CD4-positive, alpha-beta T cell (primary cell): ENCODE measurements at regions not wholly inside any gene's neighbourhood (a gene's known extent, or its start where the extent isn't known, plus 50 kb on each side); places are given as distances from the start of the nearest gene placed in this dataset.

Experiments used
- ATAC-seq: fragments of 200-7000 bp; cut with Tn5 transposase; one replicate; pipeline ENCODE4 v1.10.0; 2022; ENCODE audit warnings: mild to moderate bottlenecking; ENCODE audit not compliant: poor library complexity
- CTCF ChIA-PET: fragments of 350-600 bp; sonication (Branson Sonifier 250); formaldehyde crosslinking; loops from one replicate; lab custom pipeline; 2021; ENCODE audit warnings: antibody characterized with exemption, inconsistent platforms; lab: Charles Lee
- POLR2A ChIA-PET: fragments of 350-600 bp; sonication (Branson Sonifier 250); formaldehyde crosslinking; loops from one replicate; lab custom pipeline; 2021; ENCODE audit warnings: antibody characterized with exemption, inconsistent platforms; lab: Charles Lee
- DNase-seq, 14 experiments: peaks; one replicate each; pipeline ENCODE4 v3.0.0-alpha.2; 2013 to 2020; ENCODE audit warnings: mixed read lengths in 2 of 14
- H3K27ac ChIP-seq, 2 donors: one replicate each; pipeline versions ENCODE4 v1.5.1 to v1.7.0; 2013; ENCODE audit warnings: low read length in 2 of 2, low read depth in 1 of 2, mild to moderate bottlenecking in 1 of 2
- H3K27me3 ChIP-seq, 2 experiments: 1 replicate in 1 of 2; 2 replicates in 1 of 2; pipeline versions ENCODE4 v1.6.1 to v1.7.0; 2013; ENCODE audit warnings: low read length in 2 of 2, control low read depth in 1 of 2, mild to moderate bottlenecking in 1 of 2, moderate library complexity in 1 of 2; ENCODE audit not compliant: insufficient read depth in 2 of 2, control insufficient read depth in 1 of 2
- H3K36me3 ChIP-seq: one replicate; pipeline ENCODE4 v1.6.1; 2013; ENCODE audit warnings: low read length, control low read depth; ENCODE audit not compliant: insufficient read depth
- H3K4me1 ChIP-seq: one replicate; pipeline ENCODE4 v1.6.1; 2013; ENCODE audit warnings: low read length, control low read depth; ENCODE audit not compliant: insufficient read depth
- H3K4me3 ChIP-seq: one replicate; pipeline ENCODE4 v1.5.1; 2013; ENCODE audit warnings: mild to moderate bottlenecking, low read length, moderate library complexity
- H3K9me3 ChIP-seq, 2 experiments: 1 replicate in 1 of 2; 2 replicates in 1 of 2; pipeline versions ENCODE4 v1.6.1 to v1.7.0; 2013; ENCODE audit warnings: low read length in 2 of 2, mild to moderate bottlenecking in 2 of 2, control low read depth in 1 of 2, moderate library complexity in 1 of 2; ENCODE audit not compliant: control insufficient read depth in 1 of 2, insufficient read depth in 1 of 2
- H3K27ac Mint-ChIP-seq: one replicate; pipeline ENCODE4 v1.8.0; 2020; ENCODE audit warnings: mixed read lengths
- H3K27me3 Mint-ChIP-seq: one replicate; pipeline ENCODE4 v1.8.0; 2021; ENCODE audit warnings: mixed read lengths
- H3K36me3 Mint-ChIP-seq: one replicate; pipeline ENCODE4 v1.8.0; 2021; ENCODE audit warnings: low read depth, mixed read lengths
- H3K4me1 Mint-ChIP-seq: one replicate; pipeline ENCODE4 v1.8.0; 2021; ENCODE audit warnings: low read depth, mixed read lengths
- H3K4me3 Mint-ChIP-seq: one replicate; pipeline ENCODE4 v1.8.0; 2020; ENCODE audit warnings: mild to moderate bottlenecking, mixed read lengths
- H3K9me3 Mint-ChIP-seq: one replicate; pipeline ENCODE4 v1.8.0; 2020; ENCODE audit warnings: mixed read lengths
- CTCF ChIP-seq: fragments of 200-600 bp; IDR thresholded peaks from one replicate; pipeline ENCODE4 v1.8.0; 2022; ENCODE audit warnings: antibody characterized with exemption, mild to moderate bottlenecking
- intact Hi-C, 2 experiments: fragments of 100-400 bp; cut with DNase I in 1 of 2; cut with micrococcal nuclease in 1 of 2; formaldehyde crosslinking; loops; one replicate each; pipeline versions ENCODE4 v1.15.1 to v1.9.0; 2023 to 2025; cut with DNase I, micrococcal nuclease

GRCh38 chr6:8875986-8876385 lies 440.6 kb upstream of the SLC35B3 start:
- no peaks in the 10 kb centered on the region for H3K27me3 Mint-ChIP-seq
- H3K9me3 ChIP-seq = no peaks in the 10 kb centered on the region
- no peak for ATAC-seq
- CTCF ChIA-PET = no interaction called here
- H3K4me3 Mint-ChIP-seq = no peak overlapping the region
- DNase-seq = no peak
- H3K4me1 Mint-ChIP-seq = no peaks in the 10 kb centered on the region
- POLR2A ChIA-PET = no interaction called here
- no peaks in the 10 kb centered on the region for H3K36me3 Mint-ChIP-seq
- no peak for TF ChIP-seq CTCF
- no peaks in the 10 kb centered on the region for H3K9me3 Mint-ChIP-seq
- no peak overlapping the region for H3K27ac ChIP-seq
- H3K4me3 ChIP-seq = no peak overlapping the region
- H3K36me3 ChIP-seq = no peaks in the 10 kb centered on the region
- H3K4me1 ChIP-seq = no peaks in the 10 kb centered on the region
- intact Hi-C loops = no loop called here
- H3K27me3 ChIP-seq = no peaks in the 10 kb centered on the region
- H3K27ac Mint-ChIP-seq = no peak overlapping the region

GRCh38 chr6:8872589-8872988 lies 437.2 kb upstream of the SLC35B3 start:
- no peak overlapping the region for H3K4me3 Mint-ChIP-seq

GRCh38 chr6:8865451-8865850 lies 430.1 kb upstream of the SLC35B3 start:
- peaks cover 0 to 4% of the 10 kb centered on the region in 2 experiments for H3K9me3 ChIP-seq
- H3K27ac Mint-ChIP-seq = no peak overlapping the region
- ATAC-seq = no peak
- H3K4me1 ChIP-seq = no peaks in the 10 kb centered on the region
- intact Hi-C loops = no loop called here
- ChIA-PET POLR2A (no interaction called here), CTCF (no interaction called here)
- H3K36me3 Mint-ChIP-seq = no peaks in the 10 kb centered on the region
- DNase-seq = no peak
- no peak overlapping the region for H3K4me3 ChIP-seq
- no peaks in the 10 kb centered on the region for H3K4me1 Mint-ChIP-seq
- no peak overlapping the region for H3K27ac ChIP-seq
- no peaks in the 10 kb centered on the region for H3K27me3 ChIP-seq
- no peaks in the 10 kb centered on the region for H3K36me3 ChIP-seq
- H3K27me3 Mint-ChIP-seq = no peaks in the 10 kb centered on the region
- no peaks in the 10 kb centered on the region for H3K9me3 Mint-ChIP-seq
- no peak for TF ChIP-seq CTCF
- H3K4me3 Mint-ChIP-seq = no peak overlapping the region

More at GRCh38 chr6:8872589-8872988, 437.2 kb upstream of the SLC35B3 start:
- ATAC-seq (no peak), DNase-seq (no peak)
- no peaks in the 10 kb centered on the region for H3K27me3 ChIP-seq
- H3K36me3 ChIP-seq = no peaks in the 10 kb centered on the region
- H3K27me3 Mint-ChIP-seq = no peaks in the 10 kb centered on the region
- no peak overlapping the region for H3K27ac Mint-ChIP-seq
- TF ChIP-seq CTCF = no peak
- peaks cover 0 to 4% of the 10 kb centered on the region in 2 experiments for H3K9me3 ChIP-seq
- no peaks in the 10 kb centered on the region for H3K36me3 Mint-ChIP-seq
- H3K4me1 ChIP-seq = no peaks in the 10 kb centered on the region
- no peaks in the 10 kb centered on the region for H3K9me3 Mint-ChIP-seq
- intact Hi-C loops = no loop called here
- ChIA-PET CTCF (no interaction called here), POLR2A (no interaction called here)
- H3K27ac ChIP-seq = no peak overlapping the region
- no peak overlapping the region for H3K4me3 ChIP-seq
- H3K4me1 Mint-ChIP-seq = no peaks in the 10 kb centered on the region
